WTC11 (cell line): ENCODE measurements at regions not wholly inside any gene's neighbourhood (a gene's known extent, or its start where the extent isn't known, plus 50 kb on each side); places are given as distances from the start of the nearest gene placed in this dataset.

Experiments
- ATAC-seq: fragments of 200-7000 bp; cut with Tn5 transposase; 2 replicates; pipeline ENCODE4 v1.10.0; 2021; ENCODE audit warnings: mild to moderate bottlenecking, moderate library complexity
- CTCF ChIA-PET: fragments of 300-600 bp; sonication (Branson Sonifier 250); formaldehyde crosslinking; loops from one replicate; lab custom pipeline; 2021; ENCODE audit warnings: antibody characterized with exemption; lab: Charles Lee
- POLR2A ChIA-PET: fragments of 350-600 bp; sonication (Branson Sonifier 250); formaldehyde crosslinking; loops from one replicate; lab custom pipeline; 2021; ENCODE audit warnings: antibody characterized with exemption; lab: Charles Lee
- DNase-seq: peaks from one replicate; pipeline ENCODE4 v3.0.0; 2021; ENCODE audit warnings: low spot score
- H3K27ac Mint-ChIP-seq: 2 replicates; pipeline ENCODE4 v1.8.0; 2021; ENCODE audit warnings: mixed read lengths
- H3K27me3 Mint-ChIP-seq: 2 replicates; pipeline ENCODE4 v1.8.0; 2021; ENCODE audit warnings: low read depth, mild to moderate bottlenecking, moderate library complexity, mixed read lengths
- H3K36me3 Mint-ChIP-seq: 2 replicates; pipeline ENCODE4 v1.8.0; 2021; ENCODE audit warnings: mixed read lengths
- H3K4me1 Mint-ChIP-seq: 2 replicates; pipeline ENCODE4 v1.8.0; 2022; ENCODE audit warnings: mixed read lengths
- H3K4me3 Mint-ChIP-seq: 2 replicates; pipeline ENCODE4 v1.8.0; 2021; ENCODE audit warnings: mild to moderate bottlenecking, moderate library complexity, mixed read lengths
- H3K9me3 Mint-ChIP-seq: 2 replicates; pipeline ENCODE4 v1.8.0; 2021; ENCODE audit warnings: mixed read lengths
- EMX1 ChIP-seq: fragments of 250-450 bp; sonication (Bioruptor Pico); IDR thresholded peaks from 2 replicates; pipeline ENCODE4 v1.8.0; 2021; ENCODE audit warnings: mild to moderate bottlenecking
- FOXJ3 ChIP-seq: sonication (generic); formaldehyde crosslinking; IDR thresholded peaks from 2 replicates; pipeline ENCODE4 v1.9.0; 2021; ENCODE audit warnings: missing genetic modification reagents, mild to moderate bottlenecking, borderline replicate concordance
- FOXP1 ChIP-seq: sonication (generic); formaldehyde crosslinking; IDR thresholded peaks from 2 replicates; pipeline ENCODE4 v1.8.0; 2022; ENCODE audit warnings: missing genetic modification reagents, mild to moderate bottlenecking, moderate library complexity, borderline replicate concordance
- MAX ChIP-seq: sonication (generic); formaldehyde crosslinking; IDR thresholded peaks from 2 replicates; pipeline ENCODE4 v1.8.0; 2022; ENCODE audit warnings: mild to moderate bottlenecking, missing genetic modification reagents
- NFYB ChIP-seq: sonication (generic); formaldehyde crosslinking; conservative IDR thresholded peaks from 2 replicates; pipeline ENCODE4 v1.8.0; 2022; ENCODE audit warnings: low read depth, missing genetic modification reagents
- RELA ChIP-seq: sonication (generic); formaldehyde crosslinking; IDR thresholded peaks from 2 replicates; pipeline ENCODE4 v1.8.1; 2022; ENCODE audit warnings: missing genetic modification reagents, mild to moderate bottlenecking, borderline replicate concordance
- STAT6 ChIP-seq: sonication (generic); formaldehyde crosslinking; conservative IDR thresholded peaks from 2 replicates; pipeline ENCODE4 v1.8.1; 2023; ENCODE audit warnings: mild to moderate bottlenecking, low read depth, missing genetic modification reagents, moderate library complexity
- ZNF219 ChIP-seq: sonication (generic); formaldehyde crosslinking; IDR thresholded peaks from 2 replicates; pipeline ENCODE4 v1.8.0; 2023; ENCODE audit warnings: missing genetic modification reagents, mild to moderate bottlenecking, borderline replicate concordance
- ZNF263 ChIP-seq: sonication (generic); formaldehyde crosslinking; IDR thresholded peaks from 2 replicates; pipeline ENCODE4 v1.8.1; 2022; ENCODE audit warnings: low read depth, mild to moderate bottlenecking, moderate library complexity, missing genetic modification reagents
- ZNF423 ChIP-seq: fragments of 250-450 bp; sonication (Bioruptor Pico); IDR thresholded peaks from 2 replicates; pipeline ENCODE4 v2.1.2; 2022; ENCODE audit warnings: mild to moderate bottlenecking, moderate library complexity
- ZSCAN18 ChIP-seq: fragments of 250-450 bp; sonication (Bioruptor Pico); IDR thresholded peaks from 2 replicates; pipeline ENCODE4 v2.1.2; 2022; ENCODE audit warnings: mild to moderate bottlenecking, moderate library complexity
- TF ChIP-seq, protein P1 (sequence below): sonication (generic); formaldehyde crosslinking; IDR thresholded peaks from 2 replicates; pipeline ENCODE4 v1.8.1; 2023; ENCODE audit warnings: mild to moderate bottlenecking, missing genetic modification reagents, borderline replicate concordance
- TF ChIP-seq, protein P2 (sequence below): fragments of 250-450 bp; sonication (Bioruptor Pico); IDR thresholded peaks from 2 replicates; pipeline ENCODE4 v1.9.0; 2021; ENCODE audit warnings: mild to moderate bottlenecking, borderline replicate concordance
- TF ChIP-seq, protein P3 (sequence below): sonication (generic); formaldehyde crosslinking; IDR thresholded peaks from 2 replicates; pipeline ENCODE4 v1.8.1; 2022; ENCODE audit warnings: low read depth, missing genetic modification reagents, borderline replicate concordance

DNA sequence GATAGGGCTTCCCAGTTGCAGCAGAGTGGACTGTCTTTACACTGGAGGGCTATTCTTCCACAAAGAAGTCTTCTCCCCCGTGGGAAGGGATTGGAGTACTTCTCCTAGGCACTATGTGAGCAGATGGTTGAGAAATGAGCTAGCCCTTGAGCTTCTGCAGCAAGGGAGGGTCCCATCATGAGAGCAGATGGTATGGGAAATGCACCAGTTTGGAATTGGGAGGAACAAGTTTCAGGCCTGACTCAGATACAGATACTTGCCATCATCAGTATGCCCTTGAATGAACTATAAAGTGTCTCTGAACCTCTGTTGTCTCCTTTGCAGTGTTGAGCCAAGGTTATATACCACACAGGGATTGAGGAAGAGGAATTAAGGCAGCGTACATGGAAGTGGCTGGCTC lies 757.4 kb downstream of the RNF144A start:
- H3K9me3 Mint-ChIP-seq, result peaks cover 12% of the 10 kb centered on the region; the same call in 1 of the 2 replicates
- TF ChIP-seq EMX1 (CRISPR knock-in tag) (no peak), FOXJ3 (CRISPR knock-in tag) (no peak), NFYB (CRISPR knock-in tag) (no peak), STAT6 (CRISPR knock-in tag) (no peak), ZNF263 (CRISPR knock-in tag) (no peak)
- TF ChIP-seq, protein P1, sequence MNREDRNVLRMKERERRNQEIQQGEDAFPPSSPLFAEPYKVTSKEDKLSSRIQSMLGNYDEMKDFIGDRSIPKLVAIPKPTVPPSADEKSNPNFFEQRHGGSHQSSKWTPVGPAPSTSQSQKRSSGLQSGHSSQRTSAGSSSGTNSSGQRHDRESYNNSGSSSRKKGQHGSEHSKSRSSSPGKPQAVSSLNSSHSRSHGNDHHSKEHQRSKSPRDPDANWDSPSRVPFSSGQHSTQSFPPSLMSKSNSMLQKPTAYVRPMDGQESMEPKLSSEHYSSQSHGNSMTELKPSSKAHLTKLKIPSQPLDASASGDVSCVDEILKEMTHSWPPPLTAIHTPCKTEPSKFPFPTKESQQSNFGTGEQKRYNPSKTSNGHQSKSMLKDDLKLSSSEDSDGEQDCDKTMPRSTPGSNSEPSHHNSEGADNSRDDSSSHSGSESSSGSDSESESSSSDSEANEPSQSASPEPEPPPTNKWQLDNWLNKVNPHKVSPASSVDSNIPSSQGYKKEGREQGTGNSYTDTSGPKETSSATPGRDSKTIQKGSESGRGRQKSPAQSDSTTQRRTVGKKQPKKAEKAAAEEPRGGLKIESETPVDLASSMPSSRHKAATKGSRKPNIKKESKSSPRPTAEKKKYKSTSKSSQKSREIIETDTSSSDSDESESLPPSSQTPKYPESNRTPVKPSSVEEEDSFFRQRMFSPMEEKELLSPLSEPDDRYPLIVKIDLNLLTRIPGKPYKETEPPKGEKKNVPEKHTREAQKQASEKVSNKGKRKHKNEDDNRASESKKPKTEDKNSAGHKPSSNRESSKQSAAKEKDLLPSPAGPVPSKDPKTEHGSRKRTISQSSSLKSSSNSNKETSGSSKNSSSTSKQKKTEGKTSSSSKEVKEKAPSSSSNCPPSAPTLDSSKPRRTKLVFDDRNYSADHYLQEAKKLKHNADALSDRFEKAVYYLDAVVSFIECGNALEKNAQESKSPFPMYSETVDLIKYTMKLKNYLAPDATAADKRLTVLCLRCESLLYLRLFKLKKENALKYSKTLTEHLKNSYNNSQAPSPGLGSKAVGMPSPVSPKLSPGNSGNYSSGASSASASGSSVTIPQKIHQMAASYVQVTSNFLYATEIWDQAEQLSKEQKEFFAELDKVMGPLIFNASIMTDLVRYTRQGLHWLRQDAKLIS (CRISPR knock-in tag), result no peak
- TF ChIP-seq, protein P2, sequence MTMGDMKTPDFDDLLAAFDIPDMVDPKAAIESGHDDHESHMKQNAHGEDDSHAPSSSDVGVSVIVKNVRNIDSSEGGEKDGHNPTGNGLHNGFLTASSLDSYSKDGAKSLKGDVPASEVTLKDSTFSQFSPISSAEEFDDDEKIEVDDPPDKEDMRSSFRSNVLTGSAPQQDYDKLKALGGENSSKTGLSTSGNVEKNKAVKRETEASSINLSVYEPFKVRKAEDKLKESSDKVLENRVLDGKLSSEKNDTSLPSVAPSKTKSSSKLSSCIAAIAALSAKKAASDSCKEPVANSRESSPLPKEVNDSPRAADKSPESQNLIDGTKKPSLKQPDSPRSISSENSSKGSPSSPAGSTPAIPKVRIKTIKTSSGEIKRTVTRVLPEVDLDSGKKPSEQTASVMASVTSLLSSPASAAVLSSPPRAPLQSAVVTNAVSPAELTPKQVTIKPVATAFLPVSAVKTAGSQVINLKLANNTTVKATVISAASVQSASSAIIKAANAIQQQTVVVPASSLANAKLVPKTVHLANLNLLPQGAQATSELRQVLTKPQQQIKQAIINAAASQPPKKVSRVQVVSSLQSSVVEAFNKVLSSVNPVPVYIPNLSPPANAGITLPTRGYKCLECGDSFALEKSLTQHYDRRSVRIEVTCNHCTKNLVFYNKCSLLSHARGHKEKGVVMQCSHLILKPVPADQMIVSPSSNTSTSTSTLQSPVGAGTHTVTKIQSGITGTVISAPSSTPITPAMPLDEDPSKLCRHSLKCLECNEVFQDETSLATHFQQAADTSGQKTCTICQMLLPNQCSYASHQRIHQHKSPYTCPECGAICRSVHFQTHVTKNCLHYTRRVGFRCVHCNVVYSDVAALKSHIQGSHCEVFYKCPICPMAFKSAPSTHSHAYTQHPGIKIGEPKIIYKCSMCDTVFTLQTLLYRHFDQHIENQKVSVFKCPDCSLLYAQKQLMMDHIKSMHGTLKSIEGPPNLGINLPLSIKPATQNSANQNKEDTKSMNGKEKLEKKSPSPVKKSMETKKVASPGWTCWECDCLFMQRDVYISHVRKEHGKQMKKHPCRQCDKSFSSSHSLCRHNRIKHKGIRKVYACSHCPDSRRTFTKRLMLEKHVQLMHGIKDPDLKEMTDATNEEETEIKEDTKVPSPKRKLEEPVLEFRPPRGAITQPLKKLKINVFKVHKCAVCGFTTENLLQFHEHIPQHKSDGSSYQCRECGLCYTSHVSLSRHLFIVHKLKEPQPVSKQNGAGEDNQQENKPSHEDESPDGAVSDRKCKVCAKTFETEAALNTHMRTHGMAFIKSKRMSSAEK (CRISPR knock-in tag), result no peak
- TF ChIP-seq, all 79 proteins: peak for 0
- Mint-ChIP-seq H3K27me3 (peaks cover 5% of the 10 kb centered on the region; the same call in 1 of the 2 replicates), H3K4me1 (peaks cover 27% of the 10 kb centered on the region), H3K27ac (no peak overlapping the region), H3K4me3 (no peak overlapping the region), H3K36me3 (peaks cover 5% of the 10 kb centered on the region)
- ATAC-seq (no peak), DNase-seq (no peak)
- CTCF ChIA-PET, result no interaction called here
- POLR2A ChIA-PET, result no interaction called here

- ATAC-seq (no peak), DNase-seq (no peak)
- CTCF ChIA-PET, result no interaction called here
- Mint-ChIP-seq H3K4me3 (no peak overlapping the region), H3K27me3 (peaks cover 5% of the 10 kb centered on the region; the same call in 1 of the 2 replicates), H3K36me3 (peaks cover 5% of the 10 kb centered on the region), H3K9me3 (peaks cover 12% of the 10 kb centered on the region; the same call in 1 of the 2 replicates), H3K4me1 (peaks cover 16% of the 10 kb centered on the region), H3K27ac (no peak overlapping the region)
- POLR2A ChIA-PET, result no interaction called here
- no peak for TF ChIP-seq ZNF423 (CRISPR knock-in tag)
Observed at GRCh38 chr2:7676714-7677113, 759.5 kb downstream of the RNF144A start.

GRCh38 chr2:7681881-7682461 lies 764.8 kb downstream of the RNF144A start:
- Mint-ChIP-seq H3K4me3 (no peak overlapping the region), H3K36me3 (no peaks in the 10 kb centered on the region; the same call in 1 of the 2 replicates), H3K27me3 (peaks cover 4% of the 10 kb centered on the region; the same call in 1 of the 2 replicates), H3K27ac (no peak overlapping the region), H3K4me1 (peaks cover 18% of the 10 kb centered on the region), H3K9me3 (peaks cover 18% of the 10 kb centered on the region)
- no peak for DNase-seq
- ATAC-seq, result no peak
- ChIA-PET CTCF (no interaction called here), POLR2A (no interaction called here)
- no peak for TF ChIP-seq ZSCAN18
- no peak for TF ChIP-seq ZNF219 (CRISPR knock-in tag)
- no peak for TF ChIP-seq MAX
- no peak for TF ChIP-seq RELA (CRISPR knock-in tag)
- no peak for TF ChIP-seq FOXP1 (CRISPR knock-in tag)
- TF ChIP-seq, protein P3, sequence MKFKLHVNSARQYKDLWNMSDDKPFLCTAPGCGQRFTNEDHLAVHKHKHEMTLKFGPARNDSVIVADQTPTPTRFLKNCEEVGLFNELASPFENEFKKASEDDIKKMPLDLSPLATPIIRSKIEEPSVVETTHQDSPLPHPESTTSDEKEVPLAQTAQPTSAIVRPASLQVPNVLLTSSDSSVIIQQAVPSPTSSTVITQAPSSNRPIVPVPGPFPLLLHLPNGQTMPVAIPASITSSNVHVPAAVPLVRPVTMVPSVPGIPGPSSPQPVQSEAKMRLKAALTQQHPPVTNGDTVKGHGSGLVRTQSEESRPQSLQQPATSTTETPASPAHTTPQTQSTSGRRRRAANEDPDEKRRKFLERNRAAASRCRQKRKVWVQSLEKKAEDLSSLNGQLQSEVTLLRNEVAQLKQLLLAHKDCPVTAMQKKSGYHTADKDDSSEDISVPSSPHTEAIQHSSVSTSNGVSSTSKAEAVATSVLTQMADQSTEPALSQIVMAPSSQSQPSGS, result no peak
